HepG2 (cell line): ENCODE measurements at regions not wholly inside any gene's neighbourhood (a gene's known extent, or its start where the extent isn't known, plus 50 kb on each side); places are given as distances from the start of the nearest gene placed in this dataset.

Experiments used
- BRCA1 ChIP-seq: sonication (generic); formaldehyde crosslinking; IDR thresholded peaks from 2 replicates; pipeline ENCODE4 v1.4.0; 2020; ENCODE audit warnings: missing genetic modification reagents
- CTCF ChIP-seq: sonication (generic); formaldehyde crosslinking; IDR thresholded peaks from 2 replicates; pipeline ENCODE4 v1.5.0; 2020; ENCODE audit warnings: mild to moderate bottlenecking, missing genetic modification reagents, moderate library complexity
- POLR2A ChIP-seq, 2 experiments: IDR thresholded peaks; 2 replicates each; pipeline ENCODE4 v1.6.1; 2011; ENCODE audit warnings: low read depth in 2 of 2, low read length in 2 of 2, mild to moderate bottlenecking in 1 of 2, moderate library complexity in 1 of 2; ENCODE audit not compliant: insufficient read depth in 1 of 2
- REPIN1 ChIP-seq: sonication (generic); formaldehyde crosslinking; IDR thresholded peaks from 2 replicates; pipeline ENCODE4 v1.8.0; 2022; ENCODE audit warnings: missing genetic modification reagents, low read depth, mild to moderate bottlenecking, borderline replicate concordance
- USF2 ChIP-seq, 2 experiments: sonication (generic) in 1 of 2; formaldehyde crosslinking in 1 of 2; IDR thresholded peaks; 2 replicates each; pipeline versions ENCODE4 v1.5.1 to v1.6.1; 2011 to 2020; ENCODE audit warnings: borderline replicate concordance in 1 of 2, low read depth in 1 of 2, low read length in 1 of 2, mild to moderate bottlenecking in 1 of 2, missing genetic modification reagents in 1 of 2, moderate library complexity in 1 of 2
- ZFP36L1 ChIP-seq: sonication (generic); formaldehyde crosslinking; IDR thresholded peaks from 2 replicates; pipeline ENCODE4 v1.8.0; 2022; ENCODE audit warnings: mild to moderate bottlenecking, missing genetic modification reagents, moderate library complexity
- ZNF512 ChIP-seq: sonication (generic); formaldehyde crosslinking; IDR thresholded peaks from 2 replicates; pipeline ENCODE4 v1.4.0; 2020; ENCODE audit warnings: mild to moderate bottlenecking, missing genetic modification reagents

GRCh38 chr1:2907051-2907450 lies 105.6 kb upstream of the TTC34 start:
- TF ChIP-seq POLR2A (IDR thresholded peaks at IDR 0.05; ENCODE audit: insufficient read depth in 1 of 2, low read depth in 2 of 2, low read length in 2 of 2) (no peak), CTCF (CRISPR knock-in tag) (no peak), REPIN1 (no peak), ZNF512 (CRISPR knock-in tag) (no peak), ZFP36L1 (CRISPR knock-in tag) (no peak), BRCA1 (CRISPR knock-in tag) (no peak), USF2 (IDR thresholded peaks at IDR 0.05; ENCODE audit: low read depth, low read length) (no peak), USF2 (CRISPR knock-in tag; IDR thresholded peaks at IDR 0.05; ENCODE audit: borderline replicate concordance) (no peak)
